GM19239 (cell line): ENCODE measurements at regions not wholly inside any gene's neighbourhood (a gene's known extent, or its start where the extent isn't known, plus 50 kb on each side); places are given as distances from the start of the nearest gene placed in this dataset.

Experiments used
- DNase-seq: peaks from one replicate; pipeline ENCODE4 v3.0.0; 2011; ENCODE audit warnings: low spot score; ENCODE audit not compliant: insufficient read length
- FAIRE-seq: peaks from 2 replicates; lab custom pipeline; 2011; peaks lifted over from hg19 to GRCh38; lab: Jason Lieb, UNC

GRCh38 chr15:99921101-99921500, 187.9 kb upstream of the LYSMD4 start:
- DNase-seq (no peak), FAIRE-seq (no peak)

- FAIRE-seq, result no peak
Measured at GRCh38 chr15:99918072-99918471, 184.8 kb upstream of the LYSMD4 start.

GRCh38 chr15:99917252-99917651, 184.0 kb upstream of the LYSMD4 start:
- no peak for DNase-seq
- no peak for FAIRE-seq

More at GRCh38 chr15:99918072-99918471, 184.8 kb upstream of the LYSMD4 start:
- no peak for DNase-seq

GRCh38 chr15:99916668-99917223, 183.5 kb upstream of the LYSMD4 start:
- no peak for DNase-seq
- no peak for FAIRE-seq

GRCh38 chr15:99914723-99915122, 181.5 kb upstream of the LYSMD4 start:
- no peak for DNase-seq
- FAIRE-seq, result no peak

- DNase-seq (no peak), FAIRE-seq (no peak)
Measured at GRCh38 chr15:99911816-99912215, 178.6 kb upstream of the LYSMD4 start.

- FAIRE-seq (no peak), DNase-seq (no peak)
Measured at GRCh38 chr15:99909592-99910295, 176.5 kb upstream of the LYSMD4 start.

- no peak for FAIRE-seq
Measured at GRCh38 chr15:99907698-99908097, 174.5 kb upstream of the LYSMD4 start.

GRCh38 chr15:99906793-99907192, 173.6 kb upstream of the LYSMD4 start:
- FAIRE-seq (no peak), DNase-seq (no peak)

More at GRCh38 chr15:99907698-99908097, 174.5 kb upstream of the LYSMD4 start:
- DNase-seq, result no peak

- DNase-seq, result no peak
- FAIRE-seq, result no peak
Measured at GRCh38 chr15:99906311-99906710, 173.1 kb upstream of the LYSMD4 start.

GRCh38 chr15:99902248-99902928, 169.2 kb upstream of the LYSMD4 start:
- DNase-seq (no peak), FAIRE-seq (no peak)

GRCh38 chr15:99895956-99896311, 162.7 kb upstream of the LYSMD4 start:
- no peak for DNase-seq
- no peak for FAIRE-seq

- DNase-seq, result no peak
- FAIRE-seq, result peak; percentile 88
Measured at GRCh38 chr15:99895189-99895955, 162.1 kb upstream of the LYSMD4 start.

- no peak for FAIRE-seq
- DNase-seq, result no peak
Measured at GRCh38 chr15:99878835-99879234, 145.6 kb upstream of the LYSMD4 start.

GRCh38 chr15:99873451-99873850, 140.2 kb upstream of the LYSMD4 start:
- no peak for DNase-seq
- no peak for FAIRE-seq

GRCh38 chr15:99863550-99864198, 130.4 kb upstream of the LYSMD4 start:
- no peak for DNase-seq

GRCh38 chr15:99857836-99858235, 124.6 kb upstream of the LYSMD4 start:
- DNase-seq (no peak), FAIRE-seq (no peak)

More at GRCh38 chr15:99863550-99864198, 130.4 kb upstream of the LYSMD4 start:
- FAIRE-seq, result no peak

- no peak for DNase-seq
- FAIRE-seq, result no peak
Measured at GRCh38 chr15:99850517-99850916, 117.3 kb upstream of the LYSMD4 start.

- DNase-seq, result no peak
- FAIRE-seq, result peak; percentile 23
Measured at GRCh38 chr15:99845009-99845408, 111.8 kb upstream of the LYSMD4 start.

- DNase-seq, result no peak
- no peak for FAIRE-seq
Measured at GRCh38 chr15:99844150-99844549, 110.9 kb upstream of the LYSMD4 start.
